HepG2 (cell line): ENCODE measurements at regions not wholly inside any gene's neighbourhood (a gene's known extent, or its start where the extent isn't known, plus 50 kb on each side); places are given as distances from the start of the nearest gene placed in this dataset.
"Not testable (repeated sequence)": the region's sequence is repeated elsewhere in the genome, so short reads cannot be mapped to it uniquely, and the experiment has no call there.

ENCODE experiments used
- ATAC-seq: fragments of 200-7000 bp; cut with Tn5 transposase; 3 replicates; pipeline ENCODE4 v1.9.1; 2020; ENCODE audit warnings: mild to moderate bottlenecking, moderate library complexity
- BruUV-seq: library from RNA; stranded (reverse); fragments of 400-500 nt; replicated peaks from 2 replicates; lab custom pipeline; 2021; lab: Mats Ljungman, UMichigan
- CTCF ChIA-PET: fragments of 300-600 bp; formaldehyde crosslinking; extraction: SDS; loops from one replicate; lab custom pipeline; 2021; ENCODE audit warnings: low total read pairs, inconsistent platforms, low intra/inter-chr PET ratio; lab: Yijun Ruan, JAX
- POLR2A ChIA-PET: fragments of 350-600 bp; sonication (Branson Sonifier 250); formaldehyde crosslinking; loops from one replicate; lab custom pipeline; 2020; ENCODE audit warnings: antibody characterized with exemption, inconsistent platforms; lab: Yijun Ruan, JAX
- DNase-seq: peaks from one replicate; pipeline ENCODE4 v3.0.0-alpha.2; 2015; ENCODE audit warnings: low spot score
- FAIRE-seq: peaks from 3 replicates; lab custom pipeline; 2011; peaks lifted over from hg19 to GRCh38; lab: Jason Lieb, UNC
- H2AFZ ChIP-seq: one replicate; pipeline ENCODE4 v1.6.1; 2011; ENCODE audit warnings: low read length, inconsistent platforms
- H3K27ac ChIP-seq: fragments of 300-600 bp; 3 replicates; pipeline ENCODE4 v1.8.0; 2011; ENCODE audit warnings: mixed run types, mild to moderate bottlenecking, mixed read lengths, low read length, inconsistent platforms; ENCODE audit not compliant: insufficient read depth; ENCODE audit errors: extremely low read length
- H3K27me3 ChIP-seq, 2 experiments: fragments of 200-600 bp in 1 of 2; 2 replicates in 1 of 2; 3 replicates in 1 of 2; pipeline versions ENCODE4 v1.6.0 to v1.8.0; 2011; ENCODE audit warnings: low read length in 2 of 2, mild to moderate bottlenecking in 2 of 2, moderate library complexity in 2 of 2, inconsistent platforms in 1 of 2; ENCODE audit not compliant: insufficient read depth in 2 of 2, control insufficient read depth in 1 of 2
- H3K36me3 ChIP-seq, 2 experiments: fragments of 200-600 bp in 1 of 2; replicated peaks in 1 of 2; 2 replicates in 1 of 2; 3 replicates in 1 of 2; pipeline versions ENCODE4 v1.5.1 to v1.8.0; 2011; ENCODE audit warnings: low read length in 2 of 2, inconsistent platforms in 1 of 2; ENCODE audit not compliant: insufficient read depth in 2 of 2, control insufficient read depth in 1 of 2
- H3K4me1 ChIP-seq: 2 replicates; pipeline ENCODE4 v1.5.1; 2012; ENCODE audit warnings: low read length, inconsistent platforms; ENCODE audit not compliant: insufficient read depth
- H3K4me2 ChIP-seq: 2 replicates; pipeline ENCODE4 v1.6.0; 2011; ENCODE audit warnings: low read depth, low read length, inconsistent platforms
- H3K4me3 ChIP-seq, 3 experiments: fragments of 200-600 bp in 1 of 3; sonication (generic), shearing (Covaris generic) in 1 of 3; replicated peaks in 1 of 3; 2 replicates each; pipeline ENCODE4 v1.5.1; 2011 to 2016; ENCODE audit warnings: low read length in 3 of 3, inconsistent platforms in 2 of 3, low read depth in 2 of 3, mild to moderate bottlenecking in 2 of 3, control low read depth in 1 of 3, mixed read lengths in 1 of 3; ENCODE audit not compliant: insufficient read depth in 1 of 3
- H3K79me2 ChIP-seq: one replicate; pipeline ENCODE4 v1.6.1; 2011; ENCODE audit warnings: low read length, inconsistent platforms; ENCODE audit not compliant: insufficient read depth
- H3K9ac ChIP-seq: 2 replicates; pipeline ENCODE4 v1.6.0; 2011; ENCODE audit warnings: mild to moderate bottlenecking, low read depth, low read length, inconsistent platforms; ENCODE audit not compliant: insufficient read depth
- H3K9me3 ChIP-seq: 2 replicates; pipeline ENCODE4 v1.5.1; 2012; ENCODE audit warnings: mild to moderate bottlenecking, low read length
- H4K20me1 ChIP-seq: 2 replicates; pipeline ENCODE4 v1.6.0; 2011; ENCODE audit warnings: inconsistent platforms, mild to moderate bottlenecking, low read length, moderate library complexity; ENCODE audit not compliant: insufficient read depth
- HNRNPK ChIP-seq: fragments of 200-400 bp; formaldehyde crosslinking; IDR thresholded peaks from 2 replicates; pipeline ENCODE4 v1.6.1; 2018; ENCODE audit warnings: low read length, low read depth, moderate library complexity, mild to moderate bottlenecking; ENCODE audit not compliant: poor library complexity, severe bottlenecking
- PCBP1 ChIP-seq: fragments of 200-400 bp; formaldehyde crosslinking; IDR thresholded peaks from 2 replicates; pipeline ENCODE4 v1.6.1; 2017; ENCODE audit warnings: mild to moderate bottlenecking, low read depth, low read length, borderline replicate concordance
- PCBP2 ChIP-seq: fragments of 200-400 bp; formaldehyde crosslinking; optimal IDR thresholded peaks from 2 replicates; pipeline ENCODE3; 2018; ENCODE audit warnings: low read length, low read depth; ENCODE audit not compliant: poor library complexity, severe bottlenecking
- WGBS: methylation state at CpG from one replicate; pipeline ENCODE4 v1.1.6; 2017; ENCODE audit warnings: low lambda C conversion rate; 5-methylcytosine and 5-hydroxymethylcytosine counted together
- in situ Hi-C: cut with HindIII; loops from 2 replicates; pipeline ENCODE4 v1.10.0; 2017; ENCODE audit warnings: low pct_unique_long_range_greater_than_20kb; ENCODE audit not compliant: extremely low pct_ligation_motif_present
- intact Hi-C: fragments of 100-400 bp; cut with micrococcal nuclease; formaldehyde crosslinking; loops from one replicate; pipeline ENCODE4 v1.10.0; 2022; ENCODE audit not compliant: unreplicated experiment

- CTCF ChIA-PET = not testable (repeated sequence)
Measured at GRCh38 chr3:106073806-106074205, 205.0 kb upstream of the CBLB start.

GRCh38 chr3:106075731-106076130, 206.9 kb upstream of the CBLB start:
- H3K9ac ChIP-seq, H3K27me3 ChIP-seq, FAIRE-seq, DNase-seq, H3K4me1 ChIP-seq, POLR2A ChIA-PET, CTCF ChIA-PET, H3K9me3 ChIP-seq, H3K79me2 ChIP-seq, intact Hi-C loops, ATAC-seq, H2AFZ ChIP-seq, BruUV-seq, H3K36me3 ChIP-seq, H3K4me2 ChIP-seq, H3K4me3 ChIP-seq, H4K20me1 ChIP-seq, H3K27ac ChIP-seq, in situ Hi-C loops: not testable (repeated sequence)
- peak; percentile 94 for TF ChIP-seq HNRNPK
- peak; percentile 74 for TF ChIP-seq PCBP2
- TF ChIP-seq PCBP1 = 0 out of 2 replicates have a peak, but pooled peaks have one; percentile 58
- 50% methylated on average over 5 of the region's 5 CpGs for WGBS

More at GRCh38 chr3:106073806-106074205, 205.0 kb upstream of the CBLB start:
- ATAC-seq, H3K9ac ChIP-seq, BruUV-seq, H3K9me3 ChIP-seq, H4K20me1 ChIP-seq, H3K4me1 ChIP-seq, H3K27me3 ChIP-seq, H3K4me3 ChIP-seq, H3K27ac ChIP-seq, POLR2A ChIA-PET, FAIRE-seq, H3K79me2 ChIP-seq, H2AFZ ChIP-seq, in situ Hi-C loops, H3K36me3 ChIP-seq, H3K4me2 ChIP-seq, intact Hi-C loops, DNase-seq: not testable (repeated sequence)
- no CpG with 5 or more reads among the region's 31 CpGs for WGBS
